ENCODE measurements at regions not wholly inside any gene's neighbourhood (a gene's known extent, or its start where the extent isn't known, plus 50 kb on each side); places are given as distances from the start of the nearest gene placed in this dataset.

DNA sequence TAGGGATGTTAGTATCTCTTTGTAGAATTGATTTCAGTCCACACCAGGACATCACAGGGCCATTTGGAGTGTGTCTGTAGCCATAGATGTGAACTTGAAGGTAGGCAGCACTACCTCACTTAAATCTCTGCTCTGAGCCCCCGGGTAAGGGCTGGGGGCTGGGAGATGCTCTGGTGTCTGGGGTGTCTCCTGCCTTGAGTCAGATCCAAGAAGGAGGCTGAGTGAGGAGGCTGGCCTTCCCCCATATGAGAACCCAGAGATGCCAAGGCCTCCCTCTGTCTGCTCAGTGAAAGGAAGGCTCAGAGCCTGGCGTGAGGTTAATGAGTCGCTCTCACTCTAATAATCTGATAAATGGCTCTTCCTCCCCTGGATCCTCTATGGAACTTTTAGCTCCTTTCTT, 161.6 kb downstream of the ACTL8 start:
- TF ChIP-seq, protein P1, sequence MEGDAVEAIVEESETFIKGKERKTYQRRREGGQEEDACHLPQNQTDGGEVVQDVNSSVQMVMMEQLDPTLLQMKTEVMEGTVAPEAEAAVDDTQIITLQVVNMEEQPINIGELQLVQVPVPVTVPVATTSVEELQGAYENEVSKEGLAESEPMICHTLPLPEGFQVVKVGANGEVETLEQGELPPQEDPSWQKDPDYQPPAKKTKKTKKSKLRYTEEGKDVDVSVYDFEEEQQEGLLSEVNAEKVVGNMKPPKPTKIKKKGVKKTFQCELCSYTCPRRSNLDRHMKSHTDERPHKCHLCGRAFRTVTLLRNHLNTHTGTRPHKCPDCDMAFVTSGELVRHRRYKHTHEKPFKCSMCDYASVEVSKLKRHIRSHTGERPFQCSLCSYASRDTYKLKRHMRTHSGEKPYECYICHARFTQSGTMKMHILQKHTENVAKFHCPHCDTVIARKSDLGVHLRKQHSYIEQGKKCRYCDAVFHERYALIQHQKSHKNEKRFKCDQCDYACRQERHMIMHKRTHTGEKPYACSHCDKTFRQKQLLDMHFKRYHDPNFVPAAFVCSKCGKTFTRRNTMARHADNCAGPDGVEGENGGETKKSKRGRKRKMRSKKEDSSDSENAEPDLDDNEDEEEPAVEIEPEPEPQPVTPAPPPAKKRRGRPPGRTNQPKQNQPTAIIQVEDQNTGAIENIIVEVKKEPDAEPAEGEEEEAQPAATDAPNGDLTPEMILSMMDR (IDR thresholded peaks at IDR 0.05) = no peak
- no peak for TF ChIP-seq POLR2AphosphoS5 (IDR thresholded peaks at IDR 0.05)

Data from breast epithelium (tissue), 3 donors.